CD14-positive monocyte (primary cell): ENCODE measurements at regions not wholly inside any gene's neighbourhood (a gene's known extent, or its start where the extent isn't known, plus 50 kb on each side); places are given as distances from the start of the nearest gene placed in this dataset.

ENCODE experiments used
- DNase-seq, 3 donors: peaks; one replicate each; pipeline ENCODE4 v3.0.0-alpha.2; 2011 to 2022
- H2AFZ ChIP-seq: 2 replicates; pipeline ENCODE4 v1.6.0; 2012; ENCODE audit warnings: mild to moderate bottlenecking, low read depth, low read length, inconsistent platforms; ENCODE audit not compliant: insufficient read depth, poor library complexity, severe bottlenecking
- H3K27ac ChIP-seq, 2 donors: 1 replicate in 1 of 2; 2 replicates in 1 of 2; pipeline ENCODE4 v1.5.1; 2012 to 2013; ENCODE audit warnings: low read length in 2 of 2, control low read depth in 1 of 2, inconsistent platforms in 1 of 2, low read depth in 1 of 2, mild to moderate bottlenecking in 1 of 2
- H3K27me3 ChIP-seq, 2 donors: one replicate each; pipeline versions ENCODE4 v1.6.0 to v1.6.1; 2011 to 2013; ENCODE audit warnings: low read length in 2 of 2; ENCODE audit not compliant: control insufficient read depth in 2 of 2, insufficient read depth in 2 of 2
- H3K36me3 ChIP-seq, 2 donors: replicated peaks in 1 of 2; 1 replicate in 1 of 2; 2 replicates in 1 of 2; pipeline versions ENCODE4 v1.5.1 to v1.6.1; 2012 to 2013; ENCODE audit warnings: low read length in 2 of 2, control low read depth in 1 of 2, inconsistent platforms in 1 of 2, mild to moderate bottlenecking in 1 of 2; ENCODE audit not compliant: insufficient read depth in 2 of 2, control insufficient read depth in 1 of 2
- H3K4me1 ChIP-seq, 2 donors: 1 replicate in 1 of 2; 2 replicates in 1 of 2; pipeline versions ENCODE4 v1.5.1 to v1.6.1; 2012 to 2013; ENCODE audit warnings: low read length in 2 of 2, control low read depth in 1 of 2, inconsistent platforms in 1 of 2, mild to moderate bottlenecking in 1 of 2, moderate library complexity in 1 of 2; ENCODE audit not compliant: insufficient read depth in 2 of 2, control insufficient read depth in 1 of 2
- H3K4me2 ChIP-seq: replicated peaks from 2 replicates; pipeline ENCODE3; 2012; ENCODE audit warnings: low read length, moderate library complexity, mild to moderate bottlenecking; ENCODE audit not compliant: poor library complexity, severe bottlenecking; ENCODE audit errors: extremely low read depth
- H3K4me3 ChIP-seq, 3 experiments: fragments of 200-600 bp in 1 of 3; sonication (generic) in 1 of 3; replicated peaks in 1 of 3; 1 replicate in 2 of 3; 2 replicates in 1 of 3; pipeline ENCODE4 v1.5.1; 2011 to 2013; ENCODE audit warnings: low read length in 3 of 3, mild to moderate bottlenecking in 3 of 3, control low read depth in 2 of 3, low read depth in 2 of 3, inconsistent platforms in 1 of 3, moderate library complexity in 1 of 3
- H3K79me2 ChIP-seq: 2 replicates; pipeline ENCODE4 v1.6.0; 2012; ENCODE audit warnings: mild to moderate bottlenecking, control low read depth, inconsistent platforms, low read length, moderate library complexity; ENCODE audit not compliant: insufficient read depth
- H3K9ac ChIP-seq: 2 replicates; pipeline ENCODE4 v1.6.0; 2017; ENCODE audit warnings: low read length, mild to moderate bottlenecking; ENCODE audit not compliant: insufficient read depth, poor library complexity, severe bottlenecking
- H3K9me3 ChIP-seq, 2 donors: replicated peaks in 1 of 2; 1 replicate in 1 of 2; 2 replicates in 1 of 2; pipeline versions ENCODE4 v1.5.1 to v1.6.1; 2012 to 2013; ENCODE audit warnings: low read length in 2 of 2, control low read depth in 1 of 2; ENCODE audit not compliant: control insufficient read depth in 1 of 2, insufficient read depth in 1 of 2
- H4K20me1 ChIP-seq: 2 replicates; pipeline ENCODE4 v1.6.0; 2012; ENCODE audit warnings: mild to moderate bottlenecking, low read length, control low read depth, moderate library complexity; ENCODE audit not compliant: insufficient read depth
- H3K27ac Mint-ChIP-seq, 7 donors: one replicate each; pipeline ENCODE4 v1.8.0; 2020; ENCODE audit warnings: mild to moderate bottlenecking in 7 of 7, mixed read lengths in 7 of 7, moderate library complexity in 6 of 7, inconsistent platforms in 2 of 7
- H3K27me3 Mint-ChIP-seq, 3 donors: one replicate each; pipeline ENCODE4 v1.8.0; 2021 to 2022; ENCODE audit warnings: low read depth in 3 of 3, mild to moderate bottlenecking in 3 of 3, mixed read lengths in 3 of 3, moderate library complexity in 3 of 3, inconsistent platforms in 1 of 3
- H3K36me3 Mint-ChIP-seq, 2 donors: one replicate each; pipeline ENCODE4 v1.8.0; 2020; ENCODE audit warnings: mixed read lengths in 2 of 2, inconsistent platforms in 1 of 2, mild to moderate bottlenecking in 1 of 2
- H3K4me1 Mint-ChIP-seq: one replicate; pipeline ENCODE4 v1.8.0; 2020; ENCODE audit warnings: mild to moderate bottlenecking, mixed read lengths
- H3K4me3 Mint-ChIP-seq, 2 donors: one replicate each; pipeline ENCODE4 v1.8.0; 2020; ENCODE audit warnings: mild to moderate bottlenecking in 2 of 2, mixed read lengths in 2 of 2, moderate library complexity in 1 of 2
- H3K9me3 Mint-ChIP-seq, 7 donors: one replicate each; pipeline ENCODE4 v1.8.0; 2020 to 2022; ENCODE audit warnings: mixed read lengths in 7 of 7, mild to moderate bottlenecking in 6 of 7, moderate library complexity in 6 of 7, inconsistent platforms in 2 of 7
- CTCF ChIP-seq: fragments of 200-600 bp; IDR thresholded peaks from one replicate; pipeline ENCODE4 v1.8.0; 2022; ENCODE audit warnings: antibody characterized with exemption, mild to moderate bottlenecking
- WGBS: methylation state at CpG from one replicate; pipeline ENCODE4 v1.1.5; 2013; ENCODE audit warnings: missing lambda C conversion rate; ENCODE audit not compliant: insufficient coverage; 5-methylcytosine and 5-hydroxymethylcytosine counted together
- intact Hi-C, 2 donors: fragments of 100-400 bp; cut with micrococcal nuclease; formaldehyde crosslinking; loops; one replicate each; pipeline versions ENCODE4 v1.15.0 to v1.15.1; 2023

GRCh38 chr2:173568054-173568453, 213.4 kb downstream of the CDCA7 start:
- DNase-seq: no peak
- peaks cover 5 to 19% (median 12%) of the 10 kb centered on the region in 3 donors for H3K27me3 Mint-ChIP-seq
- H3K27ac Mint-ChIP-seq: no peak overlapping the region
- H3K9ac ChIP-seq: no peak overlapping the region
- 54% methylated on average over 2 of the region's 3 CpGs for WGBS
- no peaks in the 10 kb centered on the region for H3K36me3 Mint-ChIP-seq
- no peak overlapping the region for H3K4me3 Mint-ChIP-seq
- no peak overlapping the region for H3K4me3 ChIP-seq
- TF ChIP-seq CTCF: no peak
- no peak overlapping the region for H3K27ac ChIP-seq
- H4K20me1 ChIP-seq: no peaks in the 10 kb centered on the region
- peaks cover 3 to 8% of the 10 kb centered on the region in 2 donors for H3K27me3 ChIP-seq
- intact Hi-C loops: no loop called here
- H3K9me3 Mint-ChIP-seq: peaks cover 0 to 2% (median 0%) of the 10 kb centered on the region in 7 donors
- H3K79me2 ChIP-seq: no peaks in the 10 kb centered on the region
- H3K36me3 ChIP-seq: no peaks in the 10 kb centered on the region
- H3K4me2 ChIP-seq: no peak overlapping the region
- H3K9me3 ChIP-seq: no peaks in the 10 kb centered on the region
- no peaks in the 10 kb centered on the region for H3K4me1 ChIP-seq
- H3K4me1 Mint-ChIP-seq: peaks cover 5% of the 10 kb centered on the region
- no peak overlapping the region for H2AFZ ChIP-seq

GRCh38 chr2:173571021-173571821, 216.5 kb downstream of the CDCA7 start:
- H3K9ac ChIP-seq: no peak overlapping the region
- Mint-ChIP-seq H3K9me3 (peaks cover 0 to 8% (median 0%) of the 10 kb centered on the region in 7 donors), H3K27me3 (peaks cover 2 to 16% (median 12%) of the 10 kb centered on the region in 3 donors), H3K36me3 (no peaks in the 10 kb centered on the region), H3K4me3 (peak overlapping the region in 1 of 2 donors; percentile 27), H3K27ac (no peak overlapping the region), H3K4me1 (peaks cover 5% of the 10 kb centered on the region)
- no peak overlapping the region for H3K27ac ChIP-seq
- WGBS: 11% methylated on average over 5 of the region's 10 CpGs
- H3K4me1 ChIP-seq: no peaks in the 10 kb centered on the region
- no peaks in the 10 kb centered on the region for H3K79me2 ChIP-seq
- peaks cover 3 to 8% of the 10 kb centered on the region in 2 donors for H3K27me3 ChIP-seq
- no peak overlapping the region for H2AFZ ChIP-seq
- no peak overlapping the region for H3K4me3 ChIP-seq
- TF ChIP-seq CTCF: no peak
- no peaks in the 10 kb centered on the region for H3K9me3 ChIP-seq
- H4K20me1 ChIP-seq: no peaks in the 10 kb centered on the region
- DNase-seq: no peak
- no peaks in the 10 kb centered on the region for H3K36me3 ChIP-seq
- no peak overlapping the region for H3K4me2 ChIP-seq
- intact Hi-C loops: no loop called here
